Embryonic facial prominence (tissue), 1 donor: ENCODE measurements at regions not wholly inside any gene's neighbourhood (a gene's known extent, or its start where the extent isn't known, plus 50 kb on each side); places are given as distances from the start of the nearest gene placed in this dataset.
A peak's percentile ranks its signal among the peaks of the same experiment; 100 is the strongest.

Experiments used
- DNase-seq: peaks from one replicate; pipeline ENCODE4 v3.0.0-alpha.2; 2016; ENCODE audit errors: extremely low spot score

DNA sequence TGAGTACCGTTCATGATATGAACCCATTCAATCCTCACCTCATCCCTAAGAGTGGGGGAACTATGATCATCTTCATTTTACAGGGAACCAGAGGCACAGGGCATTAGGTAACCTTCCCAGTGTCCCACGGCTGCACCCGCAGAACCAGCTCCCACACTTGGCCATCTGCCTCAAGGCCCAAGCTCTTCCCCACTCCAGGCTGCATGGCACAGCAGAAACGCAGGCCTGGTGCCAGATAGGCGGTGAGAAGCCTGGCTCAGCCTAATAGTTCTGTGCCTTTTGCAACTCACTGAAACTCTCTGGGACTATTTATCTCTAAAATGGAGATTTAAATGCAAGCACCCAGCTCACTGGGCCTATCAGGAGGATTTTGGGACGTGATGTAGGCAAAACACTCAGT, 90.8 kb upstream of the ZNF618 start:
- no peak for DNase-seq

DNA sequence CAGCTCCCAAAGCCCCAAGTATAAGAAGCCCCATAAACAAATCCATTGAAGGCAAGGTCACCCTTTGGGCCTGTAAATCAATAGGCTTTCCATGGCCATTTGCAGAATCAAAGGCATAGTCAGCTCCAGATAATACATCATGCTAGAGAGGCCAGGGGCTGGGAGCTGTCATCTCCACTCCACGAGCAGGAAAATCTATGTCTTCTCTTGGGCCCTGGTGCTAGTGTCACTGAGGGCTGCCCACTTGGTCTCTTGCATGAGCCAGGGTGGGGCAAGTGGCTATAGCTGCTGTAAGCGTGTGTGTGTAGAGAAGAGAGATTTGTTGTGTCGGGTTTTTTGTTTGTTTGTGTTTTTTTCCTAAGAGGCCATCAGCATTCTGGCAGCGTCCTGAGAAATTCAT, 90.0 kb upstream of the ZNF618 start:
- DNase-seq = no peak

DNA sequence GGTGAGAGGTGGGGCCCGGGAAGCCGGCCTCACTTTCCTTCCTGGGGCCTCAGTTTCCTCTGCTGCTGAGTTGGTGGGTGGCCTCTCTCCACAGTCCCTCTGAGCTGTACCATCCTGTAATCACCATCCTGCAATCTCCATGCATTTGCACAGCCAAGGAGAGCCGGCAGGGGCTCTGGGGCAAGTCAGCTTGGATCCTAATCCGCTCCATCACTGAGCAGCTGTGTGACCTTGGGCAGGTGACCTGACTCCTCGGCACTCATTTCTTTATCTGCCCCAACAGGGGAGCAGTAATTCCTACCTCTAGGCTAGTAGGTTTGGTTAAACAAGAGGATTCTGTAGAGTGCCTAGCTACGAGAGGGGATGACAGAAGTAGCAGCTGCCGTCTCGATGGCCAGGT, 88.2 kb upstream of the ZNF618 start:
- DNase-seq = no peak

DNA sequence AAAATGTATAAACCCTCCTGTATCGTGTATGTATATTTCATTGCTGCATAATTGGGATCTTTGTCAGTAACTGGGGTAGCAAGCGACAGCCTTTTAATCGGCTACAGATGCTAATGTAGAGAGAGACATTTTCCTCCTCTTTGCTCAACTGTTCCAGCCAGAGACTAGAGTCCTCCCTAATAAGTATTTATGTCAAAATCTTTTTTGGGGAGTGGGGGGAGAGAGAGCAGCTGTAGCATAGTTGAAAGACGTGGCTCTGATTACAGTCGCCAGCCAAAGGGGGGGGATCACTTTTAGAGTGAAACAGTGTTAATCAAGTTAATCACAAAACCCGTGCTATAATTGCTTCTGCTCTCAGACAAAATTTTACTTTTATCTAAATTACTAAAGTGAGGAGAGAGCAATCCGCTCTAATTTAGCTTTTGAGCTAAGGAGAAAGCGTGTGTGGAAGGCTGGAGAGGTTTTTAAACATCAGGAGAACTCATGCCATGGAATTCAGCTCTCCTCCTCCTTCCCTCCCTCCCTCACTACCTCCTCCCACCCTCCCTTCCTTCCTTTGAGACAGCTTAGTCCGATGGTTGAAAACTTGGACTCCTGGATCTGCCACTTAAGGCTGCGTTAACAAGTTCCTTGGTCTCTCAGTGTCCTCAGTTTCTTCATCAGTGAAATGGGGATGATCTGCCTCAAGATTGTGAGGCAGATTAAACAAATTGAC, 87.3 kb upstream of the ZNF618 start:
- DNase-seq = no peak

DNA sequence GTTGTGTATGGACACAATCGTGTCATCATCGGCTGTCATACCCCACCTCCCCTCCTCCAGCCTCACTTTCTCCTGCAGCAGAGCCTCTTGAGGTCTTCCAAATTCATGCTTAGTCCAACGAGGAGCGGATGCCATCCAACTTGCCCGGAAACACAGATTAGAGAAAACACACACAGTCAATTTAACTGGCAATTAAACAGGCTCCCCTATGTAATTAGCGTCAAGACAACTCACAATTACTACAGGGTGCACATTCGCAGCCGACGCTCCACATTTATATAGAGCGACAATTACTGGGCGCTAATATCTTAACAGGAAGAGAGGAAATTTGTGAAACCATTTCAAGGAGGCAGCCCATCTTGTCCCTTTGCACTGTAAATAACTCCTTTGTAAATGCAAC, 86.0 kb upstream of the ZNF618 start:
- no peak for DNase-seq

DNA sequence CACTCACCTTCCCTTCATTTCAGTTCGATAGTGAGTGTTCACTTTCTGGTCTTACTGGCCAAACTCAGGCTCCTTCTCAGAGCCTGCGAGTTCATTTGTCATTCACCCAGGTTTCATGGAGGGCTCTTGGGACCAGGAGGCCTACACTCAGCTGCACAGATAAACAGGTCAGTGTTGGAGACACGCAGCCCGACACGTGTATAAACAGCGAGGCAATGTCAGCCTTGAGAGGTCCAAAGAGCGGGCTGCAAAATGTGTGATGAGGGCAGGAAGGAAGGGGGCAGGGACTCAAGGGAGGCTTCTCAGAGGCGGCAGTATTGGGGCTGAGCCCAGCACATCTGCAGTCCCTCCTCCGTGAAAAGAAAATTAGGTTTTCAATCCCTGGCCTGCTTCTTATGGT, 82.6 kb upstream of the ZNF618 start:
- DNase-seq = no peak

DNA sequence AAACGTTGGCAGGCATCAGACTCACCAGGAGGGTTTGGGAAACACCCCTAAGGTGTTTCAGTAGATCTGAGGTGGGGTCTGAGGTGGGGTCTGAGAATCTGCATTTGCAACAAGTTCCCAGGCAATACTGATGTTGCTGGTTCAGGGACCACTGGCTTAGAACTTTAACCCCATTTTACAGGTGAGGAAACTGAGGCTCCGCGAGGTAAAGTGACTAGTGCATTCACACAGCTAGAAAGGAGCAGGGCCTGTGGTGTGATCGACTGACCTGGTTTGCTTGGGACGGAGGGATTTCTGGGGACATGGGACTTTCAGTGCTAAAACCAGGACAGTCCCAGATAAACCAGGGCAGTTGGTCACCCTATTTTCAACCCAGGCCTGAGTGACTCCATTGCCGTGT, 81.4 kb upstream of the ZNF618 start:
- no peak for DNase-seq

DNA sequence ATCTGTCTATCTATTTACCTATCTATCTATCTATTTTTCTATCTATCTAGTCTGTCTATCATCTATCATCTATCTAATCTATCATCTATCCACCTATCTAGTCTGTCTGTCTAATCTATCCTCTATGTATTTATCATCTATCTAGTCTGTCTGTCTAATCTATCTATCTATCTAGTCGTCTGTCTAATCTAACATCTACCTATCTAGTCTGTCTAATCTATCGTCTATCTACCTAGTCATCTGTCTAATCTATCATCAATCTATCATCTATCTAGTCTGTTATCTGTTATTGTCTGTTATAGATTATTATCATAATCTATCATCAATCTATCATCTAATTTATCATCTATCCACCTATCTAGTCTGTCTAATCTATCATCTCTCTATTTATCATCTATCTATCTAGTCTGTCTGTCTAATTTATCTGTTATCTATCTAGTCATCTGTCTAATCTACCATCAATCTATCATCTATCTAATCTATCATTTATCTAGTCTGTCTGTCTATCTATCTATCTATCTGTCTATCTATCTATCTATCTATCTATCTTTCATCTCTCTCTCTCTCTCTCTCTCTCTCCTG, 80.2 kb upstream of the ZNF618 start:
- no peak for DNase-seq

DNA sequence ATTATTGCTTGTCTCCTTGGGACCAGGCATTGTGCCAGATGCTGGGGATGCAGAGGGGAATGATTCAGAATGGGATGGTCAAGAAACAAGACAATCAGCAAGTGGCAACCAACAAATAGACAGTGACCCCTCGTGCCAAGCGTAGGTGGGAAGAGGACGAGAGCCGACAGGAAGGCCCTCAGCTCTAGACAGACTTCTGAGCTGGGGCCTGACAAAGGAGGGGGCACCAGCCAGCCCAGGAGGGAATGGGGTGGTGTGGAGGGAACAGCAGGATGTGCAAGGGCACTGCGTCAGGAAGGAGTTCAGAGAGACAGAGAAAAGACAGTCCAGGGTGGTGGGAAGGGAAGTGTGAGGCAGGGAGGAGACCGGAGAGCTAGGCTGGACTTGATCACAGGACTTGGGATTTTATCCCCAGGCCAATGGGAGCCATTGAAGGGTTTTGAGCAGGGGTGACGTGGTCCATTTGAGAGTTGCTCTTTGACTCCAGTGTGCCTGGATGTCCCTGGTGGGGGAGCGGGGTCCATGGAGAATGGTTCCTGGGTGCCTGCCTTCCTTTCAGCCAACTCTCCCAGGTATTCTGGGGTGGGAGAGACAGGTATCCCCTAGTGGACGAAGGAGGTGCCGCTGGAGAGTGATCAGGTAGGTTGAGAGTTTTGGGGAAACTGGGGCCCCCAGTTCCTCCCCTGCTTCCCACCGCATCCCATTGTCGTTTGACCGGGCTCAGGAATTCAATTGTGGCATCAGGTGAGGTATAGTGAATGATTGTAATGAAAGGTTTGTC, 79.3 kb upstream of the ZNF618 start:
- DNase-seq = no peak

DNA sequence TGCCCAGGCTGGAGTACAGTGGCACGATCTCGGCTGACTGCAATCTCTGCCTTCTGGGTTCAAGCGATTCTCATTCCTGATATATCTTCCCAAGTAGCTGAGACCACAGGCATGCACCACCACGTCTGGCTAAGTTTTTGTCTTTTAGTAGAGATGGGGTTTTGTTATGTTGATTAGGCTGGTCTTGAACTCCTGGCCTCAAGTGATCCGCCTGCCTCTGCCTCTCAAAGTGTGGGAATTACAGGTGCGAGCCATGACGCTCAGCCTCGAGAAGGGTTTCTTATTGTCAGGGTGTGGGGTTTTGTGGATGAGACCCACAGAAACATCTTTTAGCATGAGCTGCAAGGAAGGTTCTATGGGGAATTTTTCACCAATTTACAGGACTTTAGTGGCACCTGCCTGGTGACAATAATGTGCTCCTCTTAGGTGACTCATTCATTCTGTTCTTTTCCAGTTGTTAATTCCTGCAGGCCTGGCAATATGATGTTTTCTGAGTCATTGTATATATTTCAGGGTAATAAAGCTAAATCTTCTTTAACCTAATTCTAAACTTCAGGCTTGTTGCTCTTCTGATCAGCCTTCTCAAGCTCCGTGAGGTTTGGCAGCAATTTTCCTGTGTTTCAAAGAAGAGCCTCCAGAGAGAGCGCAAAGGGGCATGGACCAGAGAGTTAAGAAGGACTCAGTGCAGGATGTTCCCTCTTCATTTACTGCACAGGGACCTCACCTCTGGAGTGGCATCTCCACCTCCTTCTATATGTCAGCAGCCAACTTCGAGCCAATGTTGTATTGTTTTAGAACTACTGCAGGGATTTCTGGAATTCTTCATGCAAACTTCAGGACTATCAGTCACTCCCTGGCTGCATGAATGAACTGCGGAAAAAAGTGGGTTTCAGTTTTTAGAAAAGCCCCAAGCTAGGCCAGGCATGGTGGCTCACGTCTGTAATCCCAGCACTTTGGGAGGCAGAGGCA, 77.8 kb upstream of the ZNF618 start:
- no peak for DNase-seq

DNA sequence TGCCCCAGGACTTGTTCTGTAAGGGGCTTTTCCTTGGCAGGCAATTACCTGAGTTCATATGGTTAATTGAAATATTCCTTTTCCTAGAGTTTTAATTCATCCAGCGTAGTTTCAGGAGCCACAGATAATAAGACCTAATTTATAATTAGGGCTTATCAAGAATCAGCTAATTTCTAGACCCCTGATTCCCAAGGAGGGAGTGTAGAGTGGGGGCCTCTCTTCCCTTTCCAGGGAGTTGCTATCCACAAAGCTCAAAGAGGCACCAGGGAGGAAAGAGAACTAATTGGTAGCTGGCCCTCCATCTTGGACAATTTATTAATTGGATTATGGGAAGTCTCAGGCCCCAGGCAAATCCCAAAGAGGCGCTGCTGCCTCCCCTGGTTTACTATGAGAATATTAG, 75.8 kb upstream of the ZNF618 start:
- DNase-seq = no peak

DNA sequence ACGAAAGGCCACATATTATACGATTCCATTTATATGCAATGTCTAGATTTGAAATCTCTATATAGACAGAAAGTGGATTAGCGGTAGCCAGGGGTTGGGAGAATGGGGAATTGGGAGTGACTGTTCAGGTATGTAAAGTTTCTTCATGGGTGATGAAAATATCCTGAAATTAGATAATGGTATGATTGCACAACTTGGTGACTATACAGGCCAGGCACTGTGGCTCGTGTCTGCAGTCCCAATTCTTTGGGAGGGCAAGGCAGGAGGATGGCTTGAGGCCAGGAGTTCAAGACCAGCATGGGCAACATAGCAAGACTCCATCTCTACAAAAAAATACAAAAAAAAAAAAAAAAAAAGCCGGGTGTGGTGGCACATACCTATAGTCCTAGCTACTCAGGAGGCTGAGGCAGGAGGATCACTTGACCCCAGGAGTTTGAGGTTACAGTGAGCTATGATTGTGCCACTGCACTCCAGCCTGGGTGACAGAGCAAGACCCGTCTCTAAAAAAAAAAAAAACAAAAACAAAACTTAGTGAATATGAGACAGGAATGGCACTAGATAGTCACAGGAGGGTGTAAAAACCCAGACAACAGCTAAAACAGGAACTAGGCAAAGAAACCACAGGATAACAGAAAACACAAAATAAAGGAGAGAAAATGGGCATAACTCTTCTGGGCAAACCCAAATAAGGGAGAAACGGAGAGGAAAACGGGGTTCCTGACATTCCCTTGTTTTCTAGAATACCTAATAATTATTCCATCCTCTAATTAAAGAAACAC, 72.1 kb upstream of the ZNF618 start:
- no peak for DNase-seq

DNA sequence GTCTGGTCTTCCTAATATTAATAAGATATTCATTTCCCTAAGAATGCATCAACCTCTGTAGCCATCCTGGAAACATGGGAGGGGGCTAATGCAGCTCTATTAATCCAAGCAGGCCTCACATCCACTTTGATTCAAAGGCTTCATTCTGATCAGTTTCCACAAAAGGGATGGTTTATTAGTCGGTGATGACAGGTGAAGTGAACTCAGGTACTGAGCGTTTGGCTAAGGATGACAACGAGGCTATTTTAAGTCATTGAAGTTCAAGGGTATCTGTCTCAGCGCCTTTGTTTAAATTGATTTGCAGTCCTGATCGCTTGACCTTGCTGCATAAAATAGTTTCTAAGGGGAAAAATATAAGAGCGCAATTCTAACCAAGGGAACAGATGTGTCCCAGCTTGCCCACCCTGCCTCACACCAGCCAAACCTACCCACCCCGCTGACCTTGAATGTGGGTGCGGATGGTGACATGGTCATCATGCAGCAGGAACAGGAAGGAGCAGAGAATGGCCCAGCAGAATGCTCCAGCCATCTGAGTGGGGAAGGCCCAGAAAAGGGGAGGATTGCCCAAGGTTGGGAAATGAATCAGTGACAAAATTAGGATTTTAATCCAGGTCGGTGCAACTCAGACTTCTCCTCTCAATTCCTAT, 70.5 kb upstream of the ZNF618 start:
- no peak for DNase-seq

DNA sequence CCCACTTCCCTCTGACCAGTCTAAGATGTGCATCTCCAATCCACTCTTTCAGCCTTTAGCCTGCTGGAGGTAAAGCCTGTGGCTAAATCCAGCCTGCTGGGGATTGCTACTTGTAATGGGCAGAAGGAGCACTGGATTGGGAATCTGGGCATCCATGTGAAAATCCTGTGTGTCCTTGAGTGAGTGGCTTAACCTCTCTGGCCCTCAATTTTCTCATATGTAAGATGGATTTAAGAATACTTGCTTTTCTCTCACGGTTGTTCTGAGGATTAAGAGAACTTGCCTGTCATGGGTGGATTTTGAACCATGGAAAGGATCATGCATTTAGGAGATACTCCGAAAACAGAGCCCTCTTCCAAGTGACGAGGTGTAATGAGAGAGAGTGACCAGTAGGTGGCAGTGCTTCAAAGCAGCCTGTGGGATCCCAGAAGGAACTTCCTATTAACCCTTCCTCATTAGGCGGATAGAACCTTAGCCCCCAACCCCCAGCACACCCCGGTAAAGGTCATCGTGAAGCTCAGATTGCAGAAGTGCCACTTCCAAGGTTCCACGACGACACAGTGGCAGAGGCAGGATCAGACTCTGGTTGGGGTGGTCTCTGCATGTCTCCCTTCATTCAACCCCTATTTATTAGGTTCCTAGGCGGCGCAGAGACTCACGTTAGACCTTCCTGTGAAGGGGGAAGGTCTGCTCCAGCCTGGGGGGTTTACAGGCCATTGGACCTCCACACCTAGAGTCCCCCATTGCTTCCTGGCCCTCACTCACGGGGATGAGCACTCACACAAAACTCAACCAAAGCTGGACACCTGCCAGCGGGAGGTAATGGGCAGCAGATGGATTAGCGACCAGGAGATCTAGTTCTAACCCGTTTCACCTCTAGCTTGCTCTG, 68.7 kb upstream of the ZNF618 start:
- peak; percentile 32 for DNase-seq

DNA sequence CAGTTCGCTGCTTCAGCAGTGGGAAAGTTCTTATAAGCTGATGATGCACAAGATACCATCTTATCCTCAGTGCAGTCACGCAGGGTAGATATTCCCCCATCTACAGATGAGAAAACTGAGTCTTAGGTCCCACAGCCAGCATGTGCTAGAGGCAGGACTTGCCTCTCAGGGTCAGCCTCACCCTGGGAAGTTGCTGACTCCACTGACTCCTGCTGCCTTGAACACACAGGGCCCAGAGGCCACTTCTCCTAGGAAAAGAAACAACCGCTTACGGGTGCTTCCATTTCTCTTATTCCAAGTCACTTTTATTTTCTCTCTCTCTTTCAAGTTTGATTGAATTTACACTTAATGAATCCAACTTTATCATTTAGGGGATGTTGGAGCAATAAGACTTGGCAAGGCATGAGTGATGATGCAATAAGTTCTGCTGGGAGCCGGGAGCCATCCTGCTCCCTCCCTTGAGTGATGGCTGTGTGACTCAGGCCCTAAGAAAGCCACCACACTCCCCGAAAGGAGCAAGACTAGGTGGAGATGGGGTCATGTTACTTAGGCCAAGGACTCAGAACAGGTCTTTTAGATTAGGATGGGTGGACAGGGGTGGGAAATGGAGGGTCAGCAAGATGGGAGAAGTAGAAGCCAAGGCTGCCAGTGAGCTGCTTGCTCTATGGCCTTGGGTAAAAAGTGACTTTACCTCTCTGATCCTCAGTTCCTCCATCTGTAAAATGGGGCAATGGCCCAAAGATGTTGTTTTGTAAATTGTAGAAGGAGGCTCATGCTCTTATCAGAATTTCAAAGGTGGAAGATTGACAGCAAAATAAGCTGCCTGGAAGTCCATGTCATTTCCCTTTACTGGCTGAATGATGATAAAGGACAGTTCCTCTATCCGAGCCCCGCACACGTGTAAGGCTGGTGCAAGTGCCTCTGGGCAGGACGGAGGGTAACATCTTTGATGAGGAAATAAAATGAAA, 67.4 kb upstream of the ZNF618 start:
- DNase-seq = no peak

DNA sequence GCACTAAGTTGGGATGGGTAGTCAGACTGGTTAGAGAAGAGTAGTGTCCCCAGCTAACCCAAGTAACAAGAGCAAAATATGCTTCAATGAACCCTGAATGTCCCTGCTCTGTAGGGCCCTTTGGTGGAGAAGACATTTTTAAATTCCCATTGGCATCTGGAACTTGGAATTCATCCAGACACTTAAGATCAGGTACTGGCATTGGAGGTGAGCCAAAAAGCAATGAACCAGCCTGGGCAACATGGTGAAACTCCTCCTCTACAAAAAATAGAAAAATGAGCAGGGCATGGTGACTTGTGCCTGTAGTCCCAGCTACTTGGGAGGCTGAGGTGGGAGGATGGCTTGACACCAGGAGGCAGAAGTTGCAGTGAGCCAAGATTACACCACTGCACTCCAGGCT, 58.9 kb upstream of the ZNF618 start:
- DNase-seq = no peak

DNA sequence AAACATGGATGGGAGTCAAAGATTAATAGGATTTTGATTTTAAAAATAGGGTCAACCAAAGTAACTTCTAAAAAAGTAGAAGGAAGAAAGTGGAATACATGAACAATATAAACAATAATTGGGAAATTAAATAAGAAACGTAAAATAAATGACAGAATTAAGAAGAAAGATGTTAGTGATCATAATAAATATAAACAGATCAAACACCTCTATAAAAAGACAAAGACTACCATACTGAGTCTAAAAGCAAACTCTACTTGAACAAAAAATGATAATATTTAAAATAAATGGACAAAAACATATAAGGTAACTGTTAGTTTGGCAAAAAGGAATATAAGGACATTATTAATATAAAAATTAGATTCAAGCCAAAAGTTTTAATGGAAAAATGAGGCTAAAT, 57.7 kb upstream of the ZNF618 start:
- no peak for DNase-seq

DNA sequence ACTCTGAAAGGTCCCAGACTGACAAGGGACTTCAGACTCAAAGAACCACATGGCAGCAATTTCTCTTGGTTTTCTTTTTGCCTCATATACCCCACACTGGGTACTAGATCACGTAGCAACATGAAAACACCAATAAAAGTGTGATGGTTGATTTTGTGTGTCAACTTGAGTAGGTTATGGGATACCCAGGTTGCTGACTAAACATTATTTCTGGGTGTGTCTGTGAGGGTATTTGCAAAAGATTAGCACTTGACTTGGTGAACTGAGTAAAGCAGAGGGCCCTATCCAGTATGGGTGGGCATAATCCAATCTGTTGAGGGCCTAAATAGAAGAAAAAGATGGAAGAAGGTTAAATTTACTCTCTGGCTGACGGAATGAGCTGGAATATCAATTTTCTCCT, 53.8 kb upstream of the ZNF618 start:
- no peak for DNase-seq

DNA sequence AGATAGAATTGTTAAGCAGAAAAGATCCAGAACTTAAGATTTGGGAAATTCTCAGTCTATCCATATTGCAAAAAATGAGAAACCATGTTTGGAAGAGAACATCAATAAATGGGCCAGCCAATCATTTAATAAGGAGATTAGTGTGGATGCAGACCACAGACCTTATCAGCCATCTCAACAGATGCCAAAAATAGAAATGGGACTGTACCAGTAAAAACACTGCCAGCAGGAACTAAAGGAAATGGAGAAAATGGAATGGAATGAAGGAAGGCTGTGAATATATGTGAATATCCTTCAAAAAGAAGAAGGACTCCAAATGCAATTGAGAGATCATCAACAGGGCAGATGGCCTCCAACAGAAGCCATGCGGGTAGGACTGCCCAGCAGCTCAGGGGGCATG, 52.7 kb upstream of the ZNF618 start:
- no peak for DNase-seq
